NCI-H226 (cell line): ENCODE measurements at regions not wholly inside any gene's neighbourhood (a gene's known extent, or its start where the extent isn't known, plus 50 kb on each side); places are given as distances from the start of the nearest gene placed in this dataset.

Experiments
- DNase-seq: peaks from one replicate; pipeline ENCODE4 v3.0.0-alpha.2; 2015

GRCh38 chr6:53412751-53413150 is 64.0 kb upstream of the ELOVL5 start:
- no peak for DNase-seq

GRCh38 chr6:53412021-53412715 is 63.4 kb upstream of the ELOVL5 start:
- DNase-seq = no peak

GRCh38 chr6:53411451-53411850 is 62.7 kb upstream of the ELOVL5 start:
- DNase-seq = peak; percentile 95

- DNase-seq = peak; percentile 39
These were observed 61.9 kb upstream of the ELOVL5 start for GRCh38 chr6:53410508-53411258.

GRCh38 chr6:53408826-53409225 is 60.1 kb upstream of the ELOVL5 start:
- no peak for DNase-seq

GRCh38 chr6:53399027-53399344 is 50.2 kb upstream of the ELOVL5 start:
- DNase-seq = no peak

GRCh38 chr6:53398247-53399026 is 49.7 kb upstream of the ELOVL5 start:
- DNase-seq = no peak
